GM12878 (cell line): ENCODE measurements at regions not wholly inside any gene's neighbourhood (a gene's known extent, or its start where the extent isn't known, plus 50 kb on each side); places are given as distances from the start of the nearest gene placed in this dataset.

Source experiments
- ATAC-seq: fragments of 200-7000 bp; cut with Tn5 transposase; 3 replicates; pipeline ENCODE4 v1.9.1; 2020; ENCODE audit warnings: mild to moderate bottlenecking, moderate library complexity
- BruUV-seq: library from RNA; stranded (reverse); fragments of 400-500 nt; replicated peaks from 2 replicates; lab custom pipeline; 2021; lab: Mats Ljungman, UMichigan
- CTCF ChIA-PET: fragments of 300-600 bp; sonication (Branson Sonifier 250); formaldehyde crosslinking; extraction: SDS; loops from one replicate; lab custom pipeline; 2021; ENCODE audit warnings: inconsistent platforms; lab: Yijun Ruan, JAX
- POLR2A ChIA-PET: fragments of 350-600 bp; formaldehyde crosslinking; extraction: SDS; loops from one replicate; lab custom pipeline; 2021; ENCODE audit warnings: inconsistent platforms; lab: Charles Lee
- RAD21 ChIA-PET: fragments of 300-600 bp; sonication (Branson Sonifier 250); formaldehyde crosslinking; loops from one replicate; lab custom pipeline; 2023; ENCODE audit warnings: antibody characterized with exemption; ENCODE audit not compliant: unreplicated experiment; lab: Charles Lee
- SMC1A ChIA-PET: fragments of 300-600 bp; sonication (Branson Sonifier 250); formaldehyde crosslinking; loops from one replicate; lab custom pipeline; 2023; ENCODE audit not compliant: unreplicated experiment, uncharacterized antibody; lab: Charles Lee
- DNase-seq: peaks from one replicate; pipeline ENCODE4 v3.0.0-alpha.2; 2011; ENCODE audit warnings: low read depth, low spot score
- FAIRE-seq: peaks from 3 replicates; lab custom pipeline; 2011; peaks lifted over from hg19 to GRCh38; lab: Jason Lieb, UNC
- H2AFZ ChIP-seq: 2 replicates; pipeline ENCODE4 v1.6.0; 2011; ENCODE audit warnings: low read depth, low read length, control low read depth; ENCODE audit not compliant: control insufficient read depth
- H3K27ac ChIP-seq: 2 replicates; pipeline ENCODE4 v1.5.1; 2011; ENCODE audit warnings: control low read depth; ENCODE audit not compliant: control insufficient read depth, insufficient read depth
- H3K27me3 ChIP-seq, 2 experiments: replicated peaks in 1 of 2; 2 replicates each; pipeline versions ENCODE4 v1.6.0 to v1.6.1; 2011; ENCODE audit warnings: low read length in 1 of 2; ENCODE audit not compliant: control insufficient read depth in 2 of 2, insufficient read depth in 2 of 2
- H3K36me3 ChIP-seq, 2 experiments: 2 replicates each; pipeline ENCODE4 v1.5.1; 2011; ENCODE audit warnings: low read length in 1 of 2; ENCODE audit not compliant: control insufficient read depth in 2 of 2, insufficient read depth in 2 of 2
- H3K4me1 ChIP-seq: 2 replicates; pipeline ENCODE4 v1.6.1; 2011; ENCODE audit warnings: mild to moderate bottlenecking, low read length, moderate library complexity, mixed read lengths; ENCODE audit not compliant: control insufficient read depth, insufficient read depth
- H3K4me2 ChIP-seq: 2 replicates; pipeline ENCODE4 v1.6.0; 2011; ENCODE audit warnings: control low read depth; ENCODE audit not compliant: control insufficient read depth, insufficient read depth
- H3K4me3 ChIP-seq: fragments of 200-600 bp; sonication (generic); 2 replicates; pipeline ENCODE4 v1.5.1; 2016
- H3K79me2 ChIP-seq: 2 replicates; pipeline ENCODE4 v1.6.0; 2011; ENCODE audit warnings: low read length; ENCODE audit not compliant: control insufficient read depth, insufficient read depth
- H3K9ac ChIP-seq: 2 replicates; pipeline ENCODE4 v1.8.0; 2011; ENCODE audit warnings: low read length, control low read depth, mixed read lengths; ENCODE audit not compliant: control insufficient read depth, insufficient read depth
- H3K9me3 ChIP-seq: replicated peaks from 3 replicates; pipeline ENCODE4 v1.5.1; 2011; ENCODE audit warnings: mild to moderate bottlenecking, low read length; ENCODE audit not compliant: control insufficient read depth, insufficient read depth
- H4K20me1 ChIP-seq: 2 replicates; pipeline ENCODE4 v1.6.0; 2011; ENCODE audit not compliant: control insufficient read depth, insufficient read depth
- HDAC6 ChIP-seq: fragments of 200-600 bp; sonication (generic); IDR thresholded peaks from one replicate; pipeline ENCODE4 v1.8.0; 2017; ENCODE audit warnings: antibody characterized with exemption; ENCODE audit not compliant: unreplicated experiment
- JUND ChIP-seq: IDR thresholded peaks from 2 replicates; pipeline ENCODE4 v1.6.1; 2012; ENCODE audit warnings: low read depth, mild to moderate bottlenecking, low read length, improper control_type of control experiment, moderate library complexity
- NFYB ChIP-seq: IDR thresholded peaks from 2 replicates; pipeline ENCODE4 v1.6.1; 2011; ENCODE audit warnings: low read depth, mild to moderate bottlenecking, low read length, improper control_type of control experiment, moderate library complexity; ENCODE audit not compliant: insufficient read depth
- SUZ12 ChIP-seq: fragments of 200-600 bp; sonication (generic); IDR thresholded peaks from one replicate; pipeline ENCODE4 v1.6.1; 2018; ENCODE audit warnings: antibody characterized with exemption, mild to moderate bottlenecking; ENCODE audit not compliant: unreplicated experiment
- WGBS: methylation state at CpG from one replicate; pipeline ENCODE4 v1.1.6; 2016; ENCODE audit warnings: low lambda C conversion rate; ENCODE audit not compliant: insufficient replicate concordance, insufficient coverage; ENCODE audit errors: missing lambda C conversion rate; 5-methylcytosine and 5-hydroxymethylcytosine counted together
- in situ Hi-C: fragments of 300-500 bp; cut with MboI; formaldehyde crosslinking; loops from 9 replicates; pipeline ENCODE4 v1.14.3; 2018; ENCODE audit warnings: mixed read lengths
- intact Hi-C: fragments of 100-400 bp; cut with micrococcal nuclease; formaldehyde crosslinking; loops from one replicate; pipeline ENCODE4 v1.14.2; 2022; ENCODE audit not compliant: unreplicated experiment
- TF ChIP-seq, protein P1 (sequence below): fragments of 450-650 bp; IDR thresholded peaks from 2 replicates; pipeline ENCODE4 v1.6.1; 2017; ENCODE audit warnings: borderline replicate concordance

- TF ChIP-seq NFYB (no peak), JUND (no peak)
- TF ChIP-seq, protein P1, sequence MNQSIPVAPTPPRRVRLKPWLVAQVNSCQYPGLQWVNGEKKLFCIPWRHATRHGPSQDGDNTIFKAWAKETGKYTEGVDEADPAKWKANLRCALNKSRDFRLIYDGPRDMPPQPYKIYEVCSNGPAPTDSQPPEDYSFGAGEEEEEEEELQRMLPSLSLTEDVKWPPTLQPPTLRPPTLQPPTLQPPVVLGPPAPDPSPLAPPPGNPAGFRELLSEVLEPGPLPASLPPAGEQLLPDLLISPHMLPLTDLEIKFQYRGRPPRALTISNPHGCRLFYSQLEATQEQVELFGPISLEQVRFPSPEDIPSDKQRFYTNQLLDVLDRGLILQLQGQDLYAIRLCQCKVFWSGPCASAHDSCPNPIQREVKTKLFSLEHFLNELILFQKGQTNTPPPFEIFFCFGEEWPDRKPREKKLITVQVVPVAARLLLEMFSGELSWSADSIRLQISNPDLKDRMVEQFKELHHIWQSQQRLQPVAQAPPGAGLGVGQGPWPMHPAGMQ = no peak
- TF ChIP-seq, all 136 proteins: peak for 0
Observed at GRCh38 chr22:48948575-48949170, 879.0 kb downstream of the BRD1 start (continued).

DNA sequence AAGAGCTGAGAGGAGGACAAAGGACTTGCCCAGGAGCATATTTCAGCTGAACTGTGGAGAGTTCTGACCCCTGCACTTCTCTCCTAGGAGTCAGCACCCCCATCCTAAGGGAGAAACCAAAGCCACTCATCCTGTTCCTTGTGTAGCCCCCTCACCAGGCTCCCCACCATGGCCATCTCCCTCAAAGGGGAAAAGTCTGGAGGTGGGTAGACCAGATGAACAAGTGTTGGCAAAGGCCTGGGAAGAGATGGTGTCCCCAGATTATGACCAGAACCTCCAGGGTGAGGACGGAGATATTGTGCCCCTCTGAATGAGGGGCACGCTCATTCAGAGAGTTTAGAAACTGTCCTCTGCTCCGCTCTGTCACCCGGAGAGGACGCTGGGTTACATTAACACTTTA lies 880.0 kb downstream of the BRD1 start:
- FAIRE-seq = no peak
- BruUV-seq = no TSS peak

More for the DNA sequence above, 880.0 kb downstream of the BRD1 start:
- no peaks in the 10 kb centered on the region for H3K27me3 ChIP-seq
- H4K20me1 ChIP-seq = no peaks in the 10 kb centered on the region
- intact Hi-C loops = no loop called here
- no peaks in the 10 kb centered on the region; the same call in 2 of the 3 replicates for H3K9me3 ChIP-seq
- ATAC-seq = no peak
- no peak overlapping the region for H3K27ac ChIP-seq
- H3K79me2 ChIP-seq = no peaks in the 10 kb centered on the region
- no peaks in the 10 kb centered on the region for H3K36me3 ChIP-seq
- no peak overlapping the region for H2AFZ ChIP-seq
- SMC1A ChIA-PET = no interaction called here
- WGBS = 25% methylated on average over 5 of the region's 5 CpGs
- TF ChIP-seq SUZ12 (no peak), HDAC6 (no peak)
- TF ChIP-seq, all 136 proteins: peak for 0
- no peak overlapping the region for H3K4me2 ChIP-seq
- in situ Hi-C loops = no loop called here
- DNase-seq = no peak
- ChIA-PET CTCF (no interaction called here), RAD21 (no interaction called here), POLR2A (no interaction called here)
- H3K9ac ChIP-seq = no peak overlapping the region
- H3K4me1 ChIP-seq = no peaks in the 10 kb centered on the region
- H3K4me3 ChIP-seq = no peak overlapping the region
